Activated CD4-positive, alpha-beta memory T cell treated with anti-CD3 and anti-CD28 coated beads for 36 hours (primary cell): ENCODE measurements at regions not wholly inside any gene's neighbourhood (a gene's known extent, or its start where the extent isn't known, plus 50 kb on each side); places are given as distances from the start of the nearest gene placed in this dataset.

Source experiments
- CTCF ChIA-PET: fragments of 350-600 bp; sonication (Branson Sonifier 250); formaldehyde crosslinking; loops from one replicate; lab custom pipeline; 2021; ENCODE audit warnings: antibody characterized with exemption, inconsistent platforms; lab: Charles Lee
- POLR2A ChIA-PET: fragments of 350-600 bp; sonication (Branson Sonifier 250); formaldehyde crosslinking; loops from one replicate; lab custom pipeline; 2021; ENCODE audit warnings: antibody characterized with exemption; lab: Charles Lee
- DNase-seq: peaks from one replicate; pipeline ENCODE4 v3.0.0-alpha.2; 2020
- H3K27ac Mint-ChIP-seq: one replicate; pipeline ENCODE4 v1.8.0; 2021; ENCODE audit warnings: mixed read lengths
- H3K27me3 Mint-ChIP-seq: one replicate; pipeline ENCODE4 v1.8.0; 2021; ENCODE audit warnings: mixed read lengths
- H3K36me3 Mint-ChIP-seq: one replicate; pipeline ENCODE4 v1.8.0; 2021; ENCODE audit warnings: mixed read lengths
- H3K4me1 Mint-ChIP-seq: one replicate; pipeline ENCODE4 v1.8.0; 2021; ENCODE audit warnings: low read depth, mixed read lengths
- H3K4me3 Mint-ChIP-seq: one replicate; pipeline ENCODE4 v1.8.0; 2021; ENCODE audit warnings: mild to moderate bottlenecking, mixed read lengths
- H3K9me3 Mint-ChIP-seq: one replicate; pipeline ENCODE4 v1.8.0; 2021; ENCODE audit warnings: mixed read lengths
- intact Hi-C: fragments of 100-400 bp; cut with micrococcal nuclease; formaldehyde crosslinking; loops from one replicate; pipeline ENCODE4 v1.15.1; 2023

- no peak overlapping the region for H3K4me3 Mint-ChIP-seq
- ChIA-PET CTCF (no interaction called here), POLR2A (no interaction called here)
- no peak overlapping the region for H3K27ac Mint-ChIP-seq
- no peaks in the 10 kb centered on the region for H3K36me3 Mint-ChIP-seq
- intact Hi-C loops: no loop called here
- no peaks in the 10 kb centered on the region for H3K27me3 Mint-ChIP-seq
- no peak for DNase-seq
- H3K4me1 Mint-ChIP-seq: no peaks in the 10 kb centered on the region
- no peaks in the 10 kb centered on the region for H3K9me3 Mint-ChIP-seq
Observed at GRCh38 chr2:15789381-15790062, 150.8 kb upstream of the MYCN start.

- no peaks in the 10 kb centered on the region for H3K27me3 Mint-ChIP-seq
- H3K27ac Mint-ChIP-seq: no peak overlapping the region
- H3K4me1 Mint-ChIP-seq: no peaks in the 10 kb centered on the region
- no peak overlapping the region for H3K4me3 Mint-ChIP-seq
- no peaks in the 10 kb centered on the region for H3K36me3 Mint-ChIP-seq
- intact Hi-C loops: no loop called here
- ChIA-PET CTCF (no interaction called here), POLR2A (no interaction called here)
- no peak for DNase-seq
- no peaks in the 10 kb centered on the region for H3K9me3 Mint-ChIP-seq
Observed at GRCh38 chr2:15790326-15790725, 150.0 kb upstream of the MYCN start.

GRCh38 chr2:15790838-15791237, 149.5 kb upstream of the MYCN start:
- intact Hi-C loops: no loop called here
- no peak for DNase-seq
- Mint-ChIP-seq H3K27me3 (no peaks in the 10 kb centered on the region), H3K9me3 (no peaks in the 10 kb centered on the region), H3K4me1 (no peaks in the 10 kb centered on the region), H3K27ac (no peak overlapping the region), H3K4me3 (no peak overlapping the region), H3K36me3 (no peaks in the 10 kb centered on the region)
- ChIA-PET CTCF (no interaction called here), POLR2A (no interaction called here)

GRCh38 chr2:15791294-15791693, 149.1 kb upstream of the MYCN start:
- Mint-ChIP-seq H3K9me3 (no peaks in the 10 kb centered on the region), H3K27me3 (no peaks in the 10 kb centered on the region), H3K4me1 (no peaks in the 10 kb centered on the region), H3K36me3 (no peaks in the 10 kb centered on the region), H3K4me3 (no peak overlapping the region), H3K27ac (no peak overlapping the region)
- intact Hi-C loops: no loop called here
- no peak for DNase-seq
- ChIA-PET POLR2A (no interaction called here), CTCF (no interaction called here)

- Mint-ChIP-seq H3K4me3 (no peak overlapping the region), H3K4me1 (no peaks in the 10 kb centered on the region), H3K27ac (no peak overlapping the region), H3K36me3 (no peaks in the 10 kb centered on the region), H3K27me3 (no peaks in the 10 kb centered on the region), H3K9me3 (no peaks in the 10 kb centered on the region)
- ChIA-PET POLR2A (no interaction called here), CTCF (no interaction called here)
- intact Hi-C loops: no loop called here
- DNase-seq: no peak
Observed at GRCh38 chr2:15792331-15792730, 148.0 kb upstream of the MYCN start.

- Mint-ChIP-seq H3K9me3 (no peaks in the 10 kb centered on the region), H3K4me1 (no peaks in the 10 kb centered on the region), H3K27ac (no peak overlapping the region), H3K27me3 (no peaks in the 10 kb centered on the region), H3K4me3 (no peak overlapping the region), H3K36me3 (no peaks in the 10 kb centered on the region)
- ChIA-PET CTCF (no interaction called here), POLR2A (no interaction called here)
- no peak for DNase-seq
- intact Hi-C loops: no loop called here
Observed at GRCh38 chr2:15793078-15793913, 147.1 kb upstream of the MYCN start.

GRCh38 chr2:15793978-15794377, 146.4 kb upstream of the MYCN start:
- Mint-ChIP-seq H3K27ac (no peak overlapping the region), H3K4me1 (no peaks in the 10 kb centered on the region), H3K9me3 (no peaks in the 10 kb centered on the region), H3K36me3 (no peaks in the 10 kb centered on the region), H3K4me3 (no peak overlapping the region), H3K27me3 (no peaks in the 10 kb centered on the region)
- intact Hi-C loops: no loop called here
- POLR2A ChIA-PET: interaction anchor here (0.6 kb wide), 1 partner anchor 804 kb away, joined by 5 read pairs; no protein-coding TSS in a partner anchor
- CTCF ChIA-PET: no interaction called here
- no peak for DNase-seq

- H3K4me1 Mint-ChIP-seq: no peaks in the 10 kb centered on the region
- DNase-seq: no peak
- no peaks in the 10 kb centered on the region for H3K9me3 Mint-ChIP-seq
- no peaks in the 10 kb centered on the region for H3K36me3 Mint-ChIP-seq
- ChIA-PET POLR2A (interaction anchor here (0.6 kb wide), 1 partner anchor 804 kb away, joined by 5 read pairs; no protein-coding TSS in a partner anchor), CTCF (no interaction called here)
- no peaks in the 10 kb centered on the region for H3K27me3 Mint-ChIP-seq
- no peak overlapping the region for H3K4me3 Mint-ChIP-seq
- intact Hi-C loops: no loop called here
- H3K27ac Mint-ChIP-seq: no peak overlapping the region
Observed at GRCh38 chr2:15794608-15795134, 145.7 kb upstream of the MYCN start.

GRCh38 chr2:15795426-15795825, 144.9 kb upstream of the MYCN start:
- DNase-seq: no peak
- Mint-ChIP-seq H3K27me3 (no peaks in the 10 kb centered on the region), H3K9me3 (no peaks in the 10 kb centered on the region), H3K4me3 (no peak overlapping the region), H3K27ac (no peak overlapping the region), H3K36me3 (no peaks in the 10 kb centered on the region), H3K4me1 (no peaks in the 10 kb centered on the region)
- ChIA-PET POLR2A (no interaction called here), CTCF (no interaction called here)
- intact Hi-C loops: no loop called here

- H3K27ac Mint-ChIP-seq: no peak overlapping the region
- H3K9me3 Mint-ChIP-seq: no peaks in the 10 kb centered on the region
- CTCF ChIA-PET: no interaction called here
- no peak overlapping the region for H3K4me3 Mint-ChIP-seq
- POLR2A ChIA-PET: no interaction called here
- DNase-seq: no peak
- no peaks in the 10 kb centered on the region for H3K36me3 Mint-ChIP-seq
- H3K4me1 Mint-ChIP-seq: no peaks in the 10 kb centered on the region
- intact Hi-C loops: no loop called here
- H3K27me3 Mint-ChIP-seq: no peaks in the 10 kb centered on the region
Observed at GRCh38 chr2:15796167-15796942, 144.0 kb upstream of the MYCN start.

- H3K4me1 Mint-ChIP-seq: no peaks in the 10 kb centered on the region
Observed at GRCh38 chr2:15797231-15797938, 143.0 kb upstream of the MYCN start.

GRCh38 chr2:15797939-15798281, 142.4 kb upstream of the MYCN start:
- no peak overlapping the region for H3K4me3 Mint-ChIP-seq
- no peaks in the 10 kb centered on the region for H3K27me3 Mint-ChIP-seq
- POLR2A ChIA-PET: no interaction called here
- CTCF ChIA-PET: no interaction called here
- no peaks in the 10 kb centered on the region for H3K9me3 Mint-ChIP-seq
- H3K4me1 Mint-ChIP-seq: no peaks in the 10 kb centered on the region
- no peak for DNase-seq
- no peaks in the 10 kb centered on the region for H3K36me3 Mint-ChIP-seq
- intact Hi-C loops: no loop called here
- H3K27ac Mint-ChIP-seq: no peak overlapping the region

More at GRCh38 chr2:15797231-15797938, 143.0 kb upstream of the MYCN start:
- DNase-seq: no peak
- CTCF ChIA-PET: no interaction called here
- intact Hi-C loops: no loop called here
- POLR2A ChIA-PET: no interaction called here
- Mint-ChIP-seq H3K27me3 (no peaks in the 10 kb centered on the region), H3K27ac (no peak overlapping the region), H3K9me3 (no peaks in the 10 kb centered on the region), H3K36me3 (no peaks in the 10 kb centered on the region), H3K4me3 (no peak overlapping the region)
